Body of pancreas (tissue), 4 donors: ENCODE measurements at regions not wholly inside any gene's neighbourhood (a gene's known extent, or its start where the extent isn't known, plus 50 kb on each side); places are given as distances from the start of the nearest gene placed in this dataset.

Experiments used
- CTCF ChIP-seq, 7 experiments: fragments of 450-650 bp in 4 of 7; fragments of 200-600 bp in 3 of 7; sonication (generic) in 3 of 7; IDR thresholded peaks; one replicate each; pipeline ENCODE4 v1.5.1; 2016 to 2019; ENCODE audit warnings: antibody characterized with exemption in 7 of 7
- POLR2A ChIP-seq, 3 donors: fragments of 450-650 bp; IDR thresholded peaks; one replicate each; pipeline ENCODE4 v1.6.1; 2016; ENCODE audit warnings: antibody characterized with exemption in 3 of 3, mild to moderate bottlenecking in 2 of 3

- no peak for TF ChIP-seq CTCF (IDR thresholded peaks at IDR 0.05)
- no peak for TF ChIP-seq POLR2A (IDR thresholded peaks at IDR 0.05)
Measured at GRCh38 chr15:39417366-39418134, 163.3 kb upstream of the THBS1 start.
